GM12878 (cell line): ENCODE measurements at regions not wholly inside any gene's neighbourhood (a gene's known extent, or its start where the extent isn't known, plus 50 kb on each side); places are given as distances from the start of the nearest gene placed in this dataset.

ENCODE experiments used
- ATAC-seq: fragments of 200-7000 bp; cut with Tn5 transposase; 3 replicates; pipeline ENCODE4 v1.9.1; 2020; ENCODE audit warnings: mild to moderate bottlenecking, moderate library complexity
- BruUV-seq: library from RNA; stranded (reverse); fragments of 400-500 nt; replicated peaks from 2 replicates; lab custom pipeline; 2021; lab: Mats Ljungman, UMichigan
- CTCF ChIA-PET: fragments of 300-600 bp; sonication (Branson Sonifier 250); formaldehyde crosslinking; extraction: SDS; loops from one replicate; lab custom pipeline; 2021; ENCODE audit warnings: inconsistent platforms; lab: Yijun Ruan, JAX
- POLR2A ChIA-PET: fragments of 350-600 bp; formaldehyde crosslinking; extraction: SDS; loops from one replicate; lab custom pipeline; 2021; ENCODE audit warnings: inconsistent platforms; lab: Charles Lee
- RAD21 ChIA-PET: fragments of 300-600 bp; sonication (Branson Sonifier 250); formaldehyde crosslinking; loops from one replicate; lab custom pipeline; 2023; ENCODE audit warnings: antibody characterized with exemption; ENCODE audit not compliant: unreplicated experiment; lab: Charles Lee
- SMC1A ChIA-PET: fragments of 300-600 bp; sonication (Branson Sonifier 250); formaldehyde crosslinking; loops from one replicate; lab custom pipeline; 2023; ENCODE audit not compliant: unreplicated experiment, uncharacterized antibody; lab: Charles Lee
- DNase-seq: peaks from one replicate; pipeline ENCODE4 v3.0.0-alpha.2; 2011; ENCODE audit warnings: low read depth, low spot score
- FAIRE-seq: peaks from 3 replicates; lab custom pipeline; 2011; peaks lifted over from hg19 to GRCh38; lab: Jason Lieb, UNC
- H2AFZ ChIP-seq: 2 replicates; pipeline ENCODE4 v1.6.0; 2011; ENCODE audit warnings: low read depth, low read length, control low read depth; ENCODE audit not compliant: control insufficient read depth
- H3K27ac ChIP-seq: 2 replicates; pipeline ENCODE4 v1.5.1; 2011; ENCODE audit warnings: control low read depth; ENCODE audit not compliant: control insufficient read depth, insufficient read depth
- H3K27me3 ChIP-seq, 2 experiments: replicated peaks in 1 of 2; 2 replicates each; pipeline versions ENCODE4 v1.6.0 to v1.6.1; 2011; ENCODE audit warnings: low read length in 1 of 2; ENCODE audit not compliant: control insufficient read depth in 2 of 2, insufficient read depth in 2 of 2
- H3K36me3 ChIP-seq, 2 experiments: 2 replicates each; pipeline ENCODE4 v1.5.1; 2011; ENCODE audit warnings: low read length in 1 of 2; ENCODE audit not compliant: control insufficient read depth in 2 of 2, insufficient read depth in 2 of 2
- H3K4me1 ChIP-seq: 2 replicates; pipeline ENCODE4 v1.6.1; 2011; ENCODE audit warnings: mild to moderate bottlenecking, low read length, moderate library complexity, mixed read lengths; ENCODE audit not compliant: control insufficient read depth, insufficient read depth
- H3K4me2 ChIP-seq: 2 replicates; pipeline ENCODE4 v1.6.0; 2011; ENCODE audit warnings: control low read depth; ENCODE audit not compliant: control insufficient read depth, insufficient read depth
- H3K4me3 ChIP-seq: fragments of 200-600 bp; sonication (generic); 2 replicates; pipeline ENCODE4 v1.5.1; 2016
- H3K79me2 ChIP-seq: 2 replicates; pipeline ENCODE4 v1.6.0; 2011; ENCODE audit warnings: low read length; ENCODE audit not compliant: control insufficient read depth, insufficient read depth
- H3K9ac ChIP-seq: 2 replicates; pipeline ENCODE4 v1.8.0; 2011; ENCODE audit warnings: low read length, control low read depth, mixed read lengths; ENCODE audit not compliant: control insufficient read depth, insufficient read depth
- H3K9me3 ChIP-seq: replicated peaks from 3 replicates; pipeline ENCODE4 v1.5.1; 2011; ENCODE audit warnings: mild to moderate bottlenecking, low read length; ENCODE audit not compliant: control insufficient read depth, insufficient read depth
- H4K20me1 ChIP-seq: 2 replicates; pipeline ENCODE4 v1.6.0; 2011; ENCODE audit not compliant: control insufficient read depth, insufficient read depth
- ASH2L ChIP-seq: fragments of 300-600, 200-600 bp; sonication (generic); IDR thresholded peaks from 2 replicates; pipeline ENCODE4 v1.6.1; 2017; ENCODE audit warnings: low read depth, mild to moderate bottlenecking, borderline replicate concordance
- BACH1 ChIP-seq: fragments of 450-650 bp; IDR thresholded peaks from 2 replicates; pipeline ENCODE4 v1.6.1; 2017; ENCODE audit warnings: mild to moderate bottlenecking, borderline replicate concordance
- BRCA1 ChIP-seq: IDR thresholded peaks from 2 replicates; pipeline ENCODE4 v1.6.1; 2011; ENCODE audit warnings: low read depth, low read length, improper control_type of control experiment
- HCFC1 ChIP-seq: fragments of 150-350 bp; IDR thresholded peaks from 2 replicates; pipeline ENCODE4 v1.6.1; 2014; ENCODE audit warnings: low read length
- KDM1A ChIP-seq: fragments of 200-600 bp; sonication (generic); IDR thresholded peaks from 2 replicates; pipeline ENCODE4 v1.6.1; 2016; ENCODE audit warnings: borderline replicate concordance
- NR2C1 ChIP-seq: fragments of 450-650 bp; IDR thresholded peaks from 2 replicates; pipeline ENCODE4 v1.6.1; 2017; ENCODE audit warnings: antibody characterized with exemption, mild to moderate bottlenecking, moderate library complexity
- PAX8 ChIP-seq: fragments of 450-650 bp; IDR thresholded peaks from 2 replicates; pipeline ENCODE4 v1.6.1; 2017; ENCODE audit warnings: mild to moderate bottlenecking, moderate library complexity
- RCOR1 ChIP-seq: conservative IDR thresholded peaks from 2 replicates; pipeline ENCODE4 v1.6.1; 2012; ENCODE audit warnings: low read depth, low read length, improper control_type of control experiment
- TBL1XR1 ChIP-seq: IDR thresholded peaks from 2 replicates; pipeline ENCODE4 v1.6.1; 2012; ENCODE audit warnings: low read depth, low read length, improper control_type of control experiment
- ZBED1 ChIP-seq: IDR thresholded peaks from 2 replicates; pipeline ENCODE4 v1.6.1; 2016; ENCODE audit warnings: borderline replicate concordance
- ZNF24 ChIP-seq: fragments of 450-650 bp; IDR thresholded peaks from 2 replicates; pipeline ENCODE4 v1.6.1; 2017; ENCODE audit warnings: antibody characterized with exemption, mild to moderate bottlenecking
- WGBS: methylation state at CpG from one replicate; pipeline ENCODE4 v1.1.6; 2016; ENCODE audit warnings: low lambda C conversion rate; ENCODE audit not compliant: insufficient replicate concordance, insufficient coverage; ENCODE audit errors: missing lambda C conversion rate; 5-methylcytosine and 5-hydroxymethylcytosine counted together
- in situ Hi-C: fragments of 300-500 bp; cut with MboI; formaldehyde crosslinking; loops from 9 replicates; pipeline ENCODE4 v1.14.3; 2018; ENCODE audit warnings: mixed read lengths
- intact Hi-C: fragments of 100-400 bp; cut with micrococcal nuclease; formaldehyde crosslinking; loops from one replicate; pipeline ENCODE4 v1.14.2; 2022; ENCODE audit not compliant: unreplicated experiment
- TF ChIP-seq, protein P1 (sequence below): fragments of 450-650 bp; IDR thresholded peaks from 2 replicates; pipeline ENCODE4 v1.6.1; 2017; ENCODE audit warnings: mild to moderate bottlenecking, low read depth, inconsistent platforms; ENCODE audit not compliant: poor library complexity, severe bottlenecking

- ChIA-PET RAD21 (no interaction called here), SMC1A (no interaction called here), CTCF (no interaction called here), POLR2A (no interaction called here)
- no peaks in the 10 kb centered on the region for H3K36me3 ChIP-seq
- no peak overlapping the region for H3K27ac ChIP-seq
- H3K9ac ChIP-seq: no peak overlapping the region
- ATAC-seq (no peak), FAIRE-seq (no peak), DNase-seq (no peak)
- no peak overlapping the region for H2AFZ ChIP-seq
- H3K9me3 ChIP-seq: no peaks in the 10 kb centered on the region
- H3K4me1 ChIP-seq: no peaks in the 10 kb centered on the region; the same call in 1 of the 2 replicates
- no peaks in the 10 kb centered on the region for H3K79me2 ChIP-seq
- H3K4me2 ChIP-seq: no peak overlapping the region
- in situ Hi-C loops (no loop called here), intact Hi-C loops (no loop called here)
- H3K4me3 ChIP-seq: no peak overlapping the region
- WGBS: 51% methylated on average over 2 of the region's 2 CpGs
- BruUV-seq: no TSS peak
- no peaks in the 10 kb centered on the region for H3K27me3 ChIP-seq
- TF ChIP-seq, protein P1, sequence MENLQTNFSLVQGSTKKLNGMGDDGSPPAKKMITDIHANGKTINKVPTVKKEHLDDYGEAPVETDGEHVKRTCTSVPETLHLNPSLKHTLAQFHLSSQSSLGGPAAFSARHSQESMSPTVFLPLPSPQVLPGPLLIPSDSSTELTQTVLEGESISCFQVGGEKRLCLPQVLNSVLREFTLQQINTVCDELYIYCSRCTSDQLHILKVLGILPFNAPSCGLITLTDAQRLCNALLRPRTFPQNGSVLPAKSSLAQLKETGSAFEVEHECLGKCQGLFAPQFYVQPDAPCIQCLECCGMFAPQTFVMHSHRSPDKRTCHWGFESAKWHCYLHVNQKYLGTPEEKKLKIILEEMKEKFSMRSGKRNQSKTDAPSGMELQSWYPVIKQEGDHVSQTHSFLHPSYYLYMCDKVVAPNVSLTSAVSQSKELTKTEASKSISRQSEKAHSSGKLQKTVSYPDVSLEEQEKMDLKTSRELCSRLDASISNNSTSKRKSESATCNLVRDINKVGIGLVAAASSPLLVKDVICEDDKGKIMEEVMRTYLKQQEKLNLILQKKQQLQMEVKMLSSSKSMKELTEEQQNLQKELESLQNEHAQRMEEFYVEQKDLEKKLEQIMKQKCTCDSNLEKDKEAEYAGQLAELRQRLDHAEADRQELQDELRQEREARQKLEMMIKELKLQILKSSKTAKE: no peak
- TF ChIP-seq ZNF24: no peak
- TF ChIP-seq BACH1: no peak
- TF ChIP-seq BRCA1: no peak
- TF ChIP-seq KDM1A: no peak
- no peak for TF ChIP-seq ZBED1
- TF ChIP-seq RCOR1: no peak
- no peak for TF ChIP-seq ASH2L
- no peak for TF ChIP-seq HCFC1
- no peak for TF ChIP-seq NR2C1
- no peak for TF ChIP-seq TBL1XR1
- no peak for TF ChIP-seq PAX8
- no peaks in the 10 kb centered on the region for H4K20me1 ChIP-seq
Observed at GRCh38 chr18:24992491-24992890, 359.5 kb downstream of the ZNF521 start.
